ENCODE measurements at regions not wholly inside any gene's neighbourhood (a gene's known extent, or its start where the extent isn't known, plus 50 kb on each side); places are given as distances from the start of the nearest gene placed in this dataset.

DNA sequence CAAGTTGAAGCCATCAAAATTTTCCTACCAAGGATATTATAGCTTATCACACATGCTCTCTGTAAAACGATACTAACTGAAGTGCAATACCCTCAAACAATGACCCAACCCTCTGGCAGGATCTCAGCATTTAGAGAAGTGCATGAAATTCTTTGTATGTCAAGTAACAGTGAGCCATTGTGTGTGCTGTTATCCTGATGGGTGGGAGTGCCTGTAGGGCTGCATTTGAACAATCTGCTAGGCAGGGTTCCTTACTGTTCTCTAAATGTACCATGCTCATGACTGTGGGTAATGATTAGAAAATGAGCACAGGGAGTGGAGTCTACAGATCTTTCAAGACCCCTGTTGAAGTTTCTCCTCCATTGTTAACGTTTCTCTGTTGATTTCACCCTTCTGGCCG, 398.1 kb downstream of the NSUN3 start:
- TF ChIP-seq, protein P1, sequence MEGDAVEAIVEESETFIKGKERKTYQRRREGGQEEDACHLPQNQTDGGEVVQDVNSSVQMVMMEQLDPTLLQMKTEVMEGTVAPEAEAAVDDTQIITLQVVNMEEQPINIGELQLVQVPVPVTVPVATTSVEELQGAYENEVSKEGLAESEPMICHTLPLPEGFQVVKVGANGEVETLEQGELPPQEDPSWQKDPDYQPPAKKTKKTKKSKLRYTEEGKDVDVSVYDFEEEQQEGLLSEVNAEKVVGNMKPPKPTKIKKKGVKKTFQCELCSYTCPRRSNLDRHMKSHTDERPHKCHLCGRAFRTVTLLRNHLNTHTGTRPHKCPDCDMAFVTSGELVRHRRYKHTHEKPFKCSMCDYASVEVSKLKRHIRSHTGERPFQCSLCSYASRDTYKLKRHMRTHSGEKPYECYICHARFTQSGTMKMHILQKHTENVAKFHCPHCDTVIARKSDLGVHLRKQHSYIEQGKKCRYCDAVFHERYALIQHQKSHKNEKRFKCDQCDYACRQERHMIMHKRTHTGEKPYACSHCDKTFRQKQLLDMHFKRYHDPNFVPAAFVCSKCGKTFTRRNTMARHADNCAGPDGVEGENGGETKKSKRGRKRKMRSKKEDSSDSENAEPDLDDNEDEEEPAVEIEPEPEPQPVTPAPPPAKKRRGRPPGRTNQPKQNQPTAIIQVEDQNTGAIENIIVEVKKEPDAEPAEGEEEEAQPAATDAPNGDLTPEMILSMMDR (IDR thresholded peaks at IDR 0.05; ENCODE audit: low read length) = no peak
- no peak for TF ChIP-seq EZH2 (IDR thresholded peaks at IDR 0.05; ENCODE audit: borderline replicate concordance, low read length)
